HEK293 (cell line): ENCODE measurements at regions not wholly inside any gene's neighbourhood (a gene's known extent, or its start where the extent isn't known, plus 50 kb on each side); places are given as distances from the start of the nearest gene placed in this dataset.

Experiments used
- CTCF ChIA-PET: fragments of 350-600 bp; formaldehyde crosslinking; extraction: SDS; loops from one replicate; lab custom pipeline; 2021; ENCODE audit warnings: antibody characterized with exemption; lab: Yijun Ruan, JAX
- POLR2A ChIA-PET: fragments of 300-600 bp; formaldehyde crosslinking; extraction: SDS; loops from one replicate; lab custom pipeline; 2020; ENCODE audit warnings: antibody characterized with exemption, inconsistent platforms; lab: Yijun Ruan, JAX
- H3K27ac ChIP-seq: fragments of 200-500 bp; sonication (Bioruptor generic); 2 replicates; pipeline ENCODE4 v1.5.1; 2014; ENCODE audit warnings: low read depth, low read length, control low read depth, inconsistent platforms; ENCODE audit errors: extremely low read depth
- H3K36me3 ChIP-seq, 2 experiments: fragments of 200-500 bp in 1 of 2; sonication (Bioruptor generic) in 1 of 2; 1 replicate in 1 of 2; 2 replicates in 1 of 2; pipeline ENCODE4 v1.5.1; 2014 to 2017; ENCODE audit warnings: inconsistent platforms in 2 of 2, low read length in 2 of 2; ENCODE audit not compliant: control insufficient read depth in 2 of 2, insufficient read depth in 1 of 2
- H3K4me1 ChIP-seq: fragments of 200-500 bp; sonication (Bioruptor generic); 2 replicates; pipeline ENCODE4 v1.5.1; 2014; ENCODE audit warnings: mild to moderate bottlenecking, low read length, inconsistent platforms; ENCODE audit not compliant: control insufficient read depth, insufficient read depth
- H3K4me3 ChIP-seq: 2 replicates; pipeline ENCODE4 v1.5.1; 2011; ENCODE audit warnings: low read depth, mild to moderate bottlenecking, control low read depth, low read length, moderate library complexity
- H3K9me3 ChIP-seq: fragments of 200-500 bp; sonication (Bioruptor generic); 2 replicates; pipeline ENCODE4 v1.5.1; 2014; ENCODE audit warnings: low read depth, low read length, inconsistent platforms; ENCODE audit not compliant: control insufficient read depth, insufficient read depth
- EGR2 ChIP-seq: fragments of 450-650 bp; formaldehyde crosslinking; IDR thresholded peaks from 2 replicates; pipeline ENCODE4 v1.5.1; 2016; ENCODE audit warnings: low read depth, missing biosample characterization, missing genetic modification characterization
- GLI2 ChIP-seq: fragments of 450-650 bp; formaldehyde crosslinking; IDR thresholded peaks from 2 replicates; pipeline ENCODE4; 2017; ENCODE audit warnings: missing biosample characterization, missing genetic modification characterization, low read depth, borderline replicate concordance
- KLF7 ChIP-seq: fragments of 450-650 bp; formaldehyde crosslinking; IDR thresholded peaks from 2 replicates; pipeline ENCODE4 v1.5.1; 2016; ENCODE audit warnings: missing biosample characterization, missing genetic modification characterization, borderline replicate concordance
- OSR2 ChIP-seq: fragments of 450-650 bp; formaldehyde crosslinking; IDR thresholded peaks from 2 replicates; pipeline ENCODE4 v1.5.1; 2016; ENCODE audit warnings: missing biosample characterization, missing genetic modification characterization
- ZBTB20 ChIP-seq: fragments of 450-650 bp; formaldehyde crosslinking; IDR thresholded peaks from 2 replicates; pipeline ENCODE4 v1.5.1; 2016; ENCODE audit warnings: missing biosample characterization, missing genetic modification characterization
- ZBTB8A ChIP-seq: fragments of 450-650 bp; formaldehyde crosslinking; IDR thresholded peaks from 2 replicates; pipeline ENCODE4 v1.5.1; 2016; ENCODE audit warnings: missing biosample characterization, missing genetic modification characterization
- ZNF133 ChIP-seq: fragments of 450-650 bp; formaldehyde crosslinking; IDR thresholded peaks from 2 replicates; pipeline ENCODE4 v1.5.1; 2016; ENCODE audit warnings: missing biosample characterization, missing genetic modification characterization
- ZNF169 ChIP-seq: fragments of 450-650 bp; formaldehyde crosslinking; IDR thresholded peaks from 2 replicates; pipeline ENCODE4 v1.5.1; 2016; ENCODE audit warnings: missing biosample characterization, missing genetic modification characterization
- ZNF266 ChIP-seq: fragments of 450-650 bp; formaldehyde crosslinking; IDR thresholded peaks from 2 replicates; pipeline ENCODE4 v1.5.1; 2016; ENCODE audit warnings: missing biosample characterization, missing genetic modification characterization, low read depth
- ZNF324 ChIP-seq: fragments of 450-650 bp; formaldehyde crosslinking; IDR thresholded peaks from 2 replicates; pipeline ENCODE4 v1.5.1; 2016; ENCODE audit warnings: missing biosample characterization, missing genetic modification characterization
- ZNF416 ChIP-seq: fragments of 450-650 bp; formaldehyde crosslinking; IDR thresholded peaks from 2 replicates; pipeline ENCODE4 v1.5.1; 2016; ENCODE audit warnings: missing biosample characterization, missing genetic modification characterization
- ZNF518A ChIP-seq: fragments of 450-650 bp; formaldehyde crosslinking; conservative IDR thresholded peaks from 2 replicates; pipeline ENCODE4 v1.5.1; 2016; ENCODE audit warnings: low read depth, missing biosample characterization, missing genetic modification characterization
- ZNF623 ChIP-seq: fragments of 450-650 bp; formaldehyde crosslinking; IDR thresholded peaks from 2 replicates; pipeline ENCODE4 v1.5.1; 2016; ENCODE audit warnings: missing biosample characterization, missing genetic modification characterization
- ZNF624 ChIP-seq: fragments of 450-650 bp; formaldehyde crosslinking; IDR thresholded peaks from 2 replicates; pipeline ENCODE4 v1.5.1; 2017; ENCODE audit warnings: missing biosample characterization, missing genetic modification characterization
- ZNF701 ChIP-seq: fragments of 450-650 bp; formaldehyde crosslinking; IDR thresholded peaks from 2 replicates; pipeline ENCODE4 v1.5.1; 2016; ENCODE audit warnings: missing biosample characterization, missing genetic modification characterization
- ZNF747 ChIP-seq: fragments of 450-650 bp; formaldehyde crosslinking; IDR thresholded peaks from 2 replicates; pipeline ENCODE4 v1.5.1; 2016; ENCODE audit warnings: missing biosample characterization, missing genetic modification characterization
- ZNF785 ChIP-seq: fragments of 450-650 bp; formaldehyde crosslinking; IDR thresholded peaks from 2 replicates; pipeline ENCODE4 v1.5.1; 2016; ENCODE audit warnings: missing biosample characterization, missing genetic modification characterization
- TF ChIP-seq, protein P1 (sequence below): fragments of 450-650 bp; formaldehyde crosslinking; IDR thresholded peaks from 2 replicates; pipeline ENCODE4 v1.5.1; 2016; ENCODE audit warnings: missing biosample characterization, missing genetic modification characterization, low read depth
- TF ChIP-seq, protein P2 (sequence below): fragments of 450-650 bp; formaldehyde crosslinking; IDR thresholded peaks from 2 replicates; pipeline ENCODE4 v1.5.1; 2016; ENCODE audit warnings: missing biosample characterization, missing genetic modification characterization
- TF ChIP-seq, protein P3 (sequence below): fragments of 450-650 bp; formaldehyde crosslinking; IDR thresholded peaks from 2 replicates; pipeline ENCODE4 v1.5.1; 2016; ENCODE audit warnings: missing biosample characterization, missing genetic modification characterization

DNA sequence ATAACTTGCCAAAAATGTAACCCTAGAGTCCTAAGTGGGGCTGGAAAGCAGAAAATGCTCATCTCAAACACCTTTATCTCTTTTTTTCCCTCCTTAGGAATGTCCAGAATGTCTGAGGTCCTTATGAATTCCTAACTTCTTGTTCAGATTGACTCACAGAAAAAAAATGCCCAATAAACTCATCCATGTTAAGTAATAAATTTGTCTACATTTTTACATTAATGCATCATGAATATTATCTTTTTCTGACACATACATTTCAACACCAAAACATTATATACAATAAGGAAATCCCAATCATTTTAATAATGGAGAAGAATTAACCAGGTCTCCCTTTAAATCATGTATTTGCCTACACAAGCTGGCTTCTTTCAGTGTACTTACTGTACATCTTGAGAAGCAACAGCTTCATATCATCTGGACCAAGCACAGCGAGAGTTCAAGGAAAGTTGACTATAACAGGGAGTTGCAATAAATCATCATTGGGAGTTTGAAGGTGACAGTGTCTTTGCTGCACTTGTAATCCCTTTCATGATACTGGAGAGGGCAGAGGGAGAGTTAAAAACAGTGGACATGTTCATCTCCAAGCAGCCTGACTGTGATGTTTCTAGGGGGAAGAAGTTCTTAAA, 565.2 kb downstream of the LTN1 start:
- ChIA-PET POLR2A (no interaction called here), CTCF (interaction anchor here (0.6 to 0.9 kb wide), 2 partner anchors 317 kb away, joined by 4 read pairs; no protein-coding TSS in a partner anchor)
- TF ChIP-seq ZNF324 (tag by site-specific recombination) (no peak), EGR2 (no peak), KLF7 (no peak), OSR2 (no peak), ZNF623 (no peak), ZNF169 (tag by site-specific recombination) (no peak), ZNF416 (tag by site-specific recombination) (no peak), ZNF747 (tag by site-specific recombination) (no peak), ZBTB8A (tag by site-specific recombination) (no peak), ZNF701 (no peak), ZNF518A (tag by site-specific recombination) (no peak), ZNF624 (tag by site-specific recombination) (no peak), ZNF266 (tag by site-specific recombination) (no peak), GLI2 (tag by site-specific recombination) (no peak), ZNF785 (tag by site-specific recombination) (no peak), ZNF133 (tag by site-specific recombination) (no peak), ZBTB20 (tag by site-specific recombination) (no peak)
- TF ChIP-seq, protein P1, sequence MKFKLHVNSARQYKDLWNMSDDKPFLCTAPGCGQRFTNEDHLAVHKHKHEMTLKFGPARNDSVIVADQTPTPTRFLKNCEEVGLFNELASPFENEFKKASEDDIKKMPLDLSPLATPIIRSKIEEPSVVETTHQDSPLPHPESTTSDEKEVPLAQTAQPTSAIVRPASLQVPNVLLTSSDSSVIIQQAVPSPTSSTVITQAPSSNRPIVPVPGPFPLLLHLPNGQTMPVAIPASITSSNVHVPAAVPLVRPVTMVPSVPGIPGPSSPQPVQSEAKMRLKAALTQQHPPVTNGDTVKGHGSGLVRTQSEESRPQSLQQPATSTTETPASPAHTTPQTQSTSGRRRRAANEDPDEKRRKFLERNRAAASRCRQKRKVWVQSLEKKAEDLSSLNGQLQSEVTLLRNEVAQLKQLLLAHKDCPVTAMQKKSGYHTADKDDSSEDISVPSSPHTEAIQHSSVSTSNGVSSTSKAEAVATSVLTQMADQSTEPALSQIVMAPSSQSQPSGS (tag by site-specific recombination): no peak
- TF ChIP-seq, protein P2, sequence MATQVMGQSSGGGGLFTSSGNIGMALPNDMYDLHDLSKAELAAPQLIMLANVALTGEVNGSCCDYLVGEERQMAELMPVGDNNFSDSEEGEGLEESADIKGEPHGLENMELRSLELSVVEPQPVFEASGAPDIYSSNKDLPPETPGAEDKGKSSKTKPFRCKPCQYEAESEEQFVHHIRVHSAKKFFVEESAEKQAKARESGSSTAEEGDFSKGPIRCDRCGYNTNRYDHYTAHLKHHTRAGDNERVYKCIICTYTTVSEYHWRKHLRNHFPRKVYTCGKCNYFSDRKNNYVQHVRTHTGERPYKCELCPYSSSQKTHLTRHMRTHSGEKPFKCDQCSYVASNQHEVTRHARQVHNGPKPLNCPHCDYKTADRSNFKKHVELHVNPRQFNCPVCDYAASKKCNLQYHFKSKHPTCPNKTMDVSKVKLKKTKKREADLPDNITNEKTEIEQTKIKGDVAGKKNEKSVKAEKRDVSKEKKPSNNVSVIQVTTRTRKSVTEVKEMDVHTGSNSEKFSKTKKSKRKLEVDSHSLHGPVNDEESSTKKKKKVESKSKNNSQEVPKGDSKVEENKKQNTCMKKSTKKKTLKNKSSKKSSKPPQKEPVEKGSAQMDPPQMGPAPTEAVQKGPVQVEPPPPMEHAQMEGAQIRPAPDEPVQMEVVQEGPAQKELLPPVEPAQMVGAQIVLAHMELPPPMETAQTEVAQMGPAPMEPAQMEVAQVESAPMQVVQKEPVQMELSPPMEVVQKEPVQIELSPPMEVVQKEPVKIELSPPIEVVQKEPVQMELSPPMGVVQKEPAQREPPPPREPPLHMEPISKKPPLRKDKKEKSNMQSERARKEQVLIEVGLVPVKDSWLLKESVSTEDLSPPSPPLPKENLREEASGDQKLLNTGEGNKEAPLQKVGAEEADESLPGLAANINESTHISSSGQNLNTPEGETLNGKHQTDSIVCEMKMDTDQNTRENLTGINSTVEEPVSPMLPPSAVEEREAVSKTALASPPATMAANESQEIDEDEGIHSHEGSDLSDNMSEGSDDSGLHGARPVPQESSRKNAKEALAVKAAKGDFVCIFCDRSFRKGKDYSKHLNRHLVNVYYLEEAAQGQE (tag by site-specific recombination): no peak
- TF ChIP-seq, protein P3, sequence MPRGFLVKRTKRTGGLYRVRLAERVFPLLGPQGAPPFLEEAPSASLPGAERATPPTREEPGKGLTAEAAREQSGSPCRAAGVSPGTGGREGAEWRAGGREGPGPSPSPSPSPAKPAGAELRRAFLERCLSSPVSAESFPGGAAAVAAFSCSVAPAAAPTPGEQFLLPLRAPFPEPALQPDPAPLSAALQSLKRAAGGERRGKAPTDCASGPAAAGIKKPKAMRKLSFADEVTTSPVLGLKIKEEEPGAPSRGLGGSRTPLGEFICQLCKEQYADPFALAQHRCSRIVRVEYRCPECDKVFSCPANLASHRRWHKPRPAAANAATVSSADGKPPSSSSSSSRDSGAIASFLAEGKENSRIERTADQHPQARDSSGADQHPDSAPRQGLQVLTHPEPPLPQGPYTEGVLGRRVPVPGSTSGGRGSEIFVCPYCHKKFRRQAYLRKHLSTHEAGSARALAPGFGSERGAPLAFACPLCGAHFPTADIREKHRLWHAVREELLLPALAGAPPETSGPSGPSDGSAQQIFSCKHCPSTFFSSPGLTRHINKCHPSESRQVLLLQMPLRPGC (tag by site-specific recombination): no peak
- Histone ChIP-seq H3K9me3 (no peaks in the 10 kb centered on the region; the same call in 1 of the 2 replicates), H3K36me3 (no peaks in the 10 kb centered on the region), H3K4me1 (no peaks in the 10 kb centered on the region), H3K27ac (no peak overlapping the region), H3K4me3 (no peak overlapping the region)
